Ishikawa (cell line): ENCODE measurements at regions not wholly inside any gene's neighbourhood (a gene's known extent, or its start where the extent isn't known, plus 50 kb on each side); places are given as distances from the start of the nearest gene placed in this dataset.

Source experiments
- CEBPB ChIP-seq: IDR thresholded peaks from 2 replicates; pipeline ENCODE4 v1.6.1; 2012
- TF ChIP-seq, protein P1 (sequence below): IDR thresholded peaks from 2 replicates; pipeline ENCODE4 v1.6.1; 2012; ENCODE audit warnings: low read depth, mild to moderate bottlenecking

DNA sequence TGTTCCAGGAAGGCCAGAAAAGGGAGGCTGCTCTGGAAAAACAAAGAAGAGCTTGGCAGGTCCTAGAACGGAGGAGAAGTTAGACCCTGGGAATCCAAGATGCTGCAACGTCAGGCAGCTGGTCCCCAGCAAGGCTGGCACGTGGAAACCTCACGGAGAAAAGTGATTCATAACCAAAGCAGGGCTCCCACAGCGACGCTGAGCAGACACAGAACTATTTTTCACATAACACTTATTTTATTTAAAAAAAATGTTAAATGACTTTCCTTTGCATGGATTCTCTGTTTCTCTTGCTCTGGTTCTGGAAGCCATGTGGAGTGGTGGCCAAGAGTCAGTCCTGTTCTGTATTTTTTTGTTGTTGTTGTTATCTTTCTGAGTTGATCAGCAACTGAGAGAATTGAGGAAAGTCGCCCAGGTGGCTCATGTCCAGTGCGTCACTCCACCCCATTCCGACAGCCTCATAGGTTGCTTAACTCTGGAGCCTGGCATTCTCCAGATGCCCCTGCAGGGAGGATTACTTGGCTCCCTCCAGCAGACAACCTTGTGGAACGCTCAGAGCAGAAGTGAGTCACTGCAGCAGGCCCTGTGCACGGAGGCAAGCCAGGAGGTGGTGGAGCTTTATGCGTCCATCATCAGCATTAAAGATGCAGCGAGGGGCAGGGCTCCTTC lies 229.9 kb upstream of the HDAC4 start:
- TF ChIP-seq CEBPB: no peak
- TF ChIP-seq, protein P1, sequence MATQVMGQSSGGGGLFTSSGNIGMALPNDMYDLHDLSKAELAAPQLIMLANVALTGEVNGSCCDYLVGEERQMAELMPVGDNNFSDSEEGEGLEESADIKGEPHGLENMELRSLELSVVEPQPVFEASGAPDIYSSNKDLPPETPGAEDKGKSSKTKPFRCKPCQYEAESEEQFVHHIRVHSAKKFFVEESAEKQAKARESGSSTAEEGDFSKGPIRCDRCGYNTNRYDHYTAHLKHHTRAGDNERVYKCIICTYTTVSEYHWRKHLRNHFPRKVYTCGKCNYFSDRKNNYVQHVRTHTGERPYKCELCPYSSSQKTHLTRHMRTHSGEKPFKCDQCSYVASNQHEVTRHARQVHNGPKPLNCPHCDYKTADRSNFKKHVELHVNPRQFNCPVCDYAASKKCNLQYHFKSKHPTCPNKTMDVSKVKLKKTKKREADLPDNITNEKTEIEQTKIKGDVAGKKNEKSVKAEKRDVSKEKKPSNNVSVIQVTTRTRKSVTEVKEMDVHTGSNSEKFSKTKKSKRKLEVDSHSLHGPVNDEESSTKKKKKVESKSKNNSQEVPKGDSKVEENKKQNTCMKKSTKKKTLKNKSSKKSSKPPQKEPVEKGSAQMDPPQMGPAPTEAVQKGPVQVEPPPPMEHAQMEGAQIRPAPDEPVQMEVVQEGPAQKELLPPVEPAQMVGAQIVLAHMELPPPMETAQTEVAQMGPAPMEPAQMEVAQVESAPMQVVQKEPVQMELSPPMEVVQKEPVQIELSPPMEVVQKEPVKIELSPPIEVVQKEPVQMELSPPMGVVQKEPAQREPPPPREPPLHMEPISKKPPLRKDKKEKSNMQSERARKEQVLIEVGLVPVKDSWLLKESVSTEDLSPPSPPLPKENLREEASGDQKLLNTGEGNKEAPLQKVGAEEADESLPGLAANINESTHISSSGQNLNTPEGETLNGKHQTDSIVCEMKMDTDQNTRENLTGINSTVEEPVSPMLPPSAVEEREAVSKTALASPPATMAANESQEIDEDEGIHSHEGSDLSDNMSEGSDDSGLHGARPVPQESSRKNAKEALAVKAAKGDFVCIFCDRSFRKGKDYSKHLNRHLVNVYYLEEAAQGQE: no peak
